AG04450 (cell line): ENCODE measurements at regions not wholly inside any gene's neighbourhood (a gene's known extent, or its start where the extent isn't known, plus 50 kb on each side); places are given as distances from the start of the nearest gene placed in this dataset.
"Not testable (repeated sequence)": the region's sequence is repeated elsewhere in the genome, so short reads cannot be mapped to it uniquely, and the experiment has no call there.

Experiments
- CTCF ChIA-PET: fragments of 300-600, 350-600 bp; formaldehyde crosslinking; extraction: SDS; loops from one replicate; lab custom pipeline; 2022; ENCODE audit warnings: antibody characterized with exemption, inconsistent platforms; lab: Charles Lee
- POLR2A ChIA-PET: fragments of 350-600 bp; formaldehyde crosslinking; extraction: SDS; loops from one replicate; lab custom pipeline; 2021; ENCODE audit warnings: antibody characterized with exemption, inconsistent platforms; lab: Yijun Ruan, JAX
- DNase-seq: peaks from one replicate; pipeline ENCODE4 v3.0.0-alpha.2; 2011; ENCODE audit warnings: low read depth, low spot score
- H3K27ac ChIP-seq: one replicate; pipeline ENCODE4 v1.5.1; 2012; ENCODE audit warnings: low read depth, low read length, control low read depth
- H3K27me3 ChIP-seq: one replicate; pipeline ENCODE4 v1.6.0; 2012; ENCODE audit warnings: low read length; ENCODE audit not compliant: control insufficient read depth, insufficient read depth
- H3K4me3 ChIP-seq: 2 replicates; pipeline ENCODE4 v1.5.1; 2011; ENCODE audit warnings: mild to moderate bottlenecking, low read depth, low read length, control low read depth
- H3K9me3 ChIP-seq: 2 replicates; pipeline ENCODE4 v1.5.1; 2012; ENCODE audit warnings: low read length; ENCODE audit not compliant: control insufficient read depth, insufficient read depth
- CTCF ChIP-seq: IDR thresholded peaks from 2 replicates; pipeline ENCODE4 v1.5.1; 2011; ENCODE audit warnings: low read depth, low read length, control low read depth, inconsistent platforms

- no peak for DNase-seq
- CTCF ChIA-PET = no interaction called here
- POLR2A ChIA-PET = no interaction called here
- H3K9me3 ChIP-seq = no peaks in the 10 kb centered on the region
- no peak overlapping the region for H3K4me3 ChIP-seq
- no peak for TF ChIP-seq CTCF
- no peak overlapping the region for H3K27ac ChIP-seq
- no peaks in the 10 kb centered on the region for H3K27me3 ChIP-seq
Measured at GRCh38 chr13:61094865-61095264, 320.8 kb downstream of the PCDH20 start.

GRCh38 chr13:61089894-61090293 lies 325.8 kb downstream of the PCDH20 start:
- CTCF ChIA-PET, H3K27ac ChIP-seq, H3K27me3 ChIP-seq, POLR2A ChIA-PET, H3K4me3 ChIP-seq, DNase-seq, H3K9me3 ChIP-seq: not testable (repeated sequence)

- H3K9me3 ChIP-seq = peaks cover 3% of the 10 kb centered on the region; the same call in 1 of the 2 replicates
- TF ChIP-seq CTCF = no peak
- no peak overlapping the region for H3K4me3 ChIP-seq
- ChIA-PET CTCF (no interaction called here), POLR2A (no interaction called here)
- DNase-seq = no peak
- H3K27me3 ChIP-seq = no peaks in the 10 kb centered on the region
- H3K27ac ChIP-seq = no peak overlapping the region
Measured at GRCh38 chr13:61086087-61086486, 329.6 kb downstream of the PCDH20 start.

GRCh38 chr13:61084988-61085387 lies 330.7 kb downstream of the PCDH20 start:
- peaks cover 3% of the 10 kb centered on the region; the same call in 1 of the 2 replicates for H3K9me3 ChIP-seq
- no peak overlapping the region for H3K27ac ChIP-seq
- H3K4me3 ChIP-seq = no peak overlapping the region
- no peak for TF ChIP-seq CTCF
- POLR2A ChIA-PET = no interaction called here
- no peaks in the 10 kb centered on the region for H3K27me3 ChIP-seq
- no peak for DNase-seq
- CTCF ChIA-PET = no interaction called here

GRCh38 chr13:61078976-61079770 lies 336.5 kb downstream of the PCDH20 start:
- CTCF ChIA-PET = no interaction called here
- no peak for TF ChIP-seq CTCF

More at GRCh38 chr13:61078976-61079770, 336.5 kb downstream of the PCDH20 start:
- POLR2A ChIA-PET = no interaction called here
- no peak for DNase-seq
- no peak overlapping the region for H3K27ac ChIP-seq
- H3K9me3 ChIP-seq = peaks cover 3% of the 10 kb centered on the region; the same call in 1 of the 2 replicates
- no peak overlapping the region for H3K4me3 ChIP-seq
- H3K27me3 ChIP-seq = no peaks in the 10 kb centered on the region
